GM12892 (cell line): ENCODE measurements at regions not wholly inside any gene's neighbourhood (a gene's known extent, or its start where the extent isn't known, plus 50 kb on each side); places are given as distances from the start of the nearest gene placed in this dataset.

Experiments
- DNase-seq: peaks from one replicate; pipeline ENCODE4 v3.0.0; 2011; ENCODE audit not compliant: insufficient read length
- FAIRE-seq: peaks from 2 replicates; lab custom pipeline; 2011; peaks lifted over from hg19 to GRCh38; lab: Jason Lieb, UNC
- POLR2A ChIP-seq: IDR thresholded peaks from 2 replicates; pipeline ENCODE4 v1.6.1; 2011; ENCODE audit warnings: low read depth, low read length, control low read depth
- POLR2AphosphoS5 ChIP-seq: IDR thresholded peaks from 2 replicates; pipeline ENCODE4 v1.6.1; 2011; ENCODE audit warnings: low read depth, low read length, control low read depth
- TAF1 ChIP-seq: IDR thresholded peaks from 2 replicates; pipeline ENCODE4 v1.6.1; 2011; ENCODE audit warnings: low read depth, mild to moderate bottlenecking, control low read depth, low read length, borderline replicate concordance

GRCh38 chr6:165886169-165886568 is 223.1 kb upstream of the PDE10A start:
- no peak for FAIRE-seq
- TF ChIP-seq POLR2A (no peak), POLR2AphosphoS5 (no peak), TAF1 (no peak)
- no peak for DNase-seq

GRCh38 chr6:165884813-165885765 is 222.0 kb upstream of the PDE10A start:
- FAIRE-seq (peak; percentile 90), DNase-seq (peak; percentile 45)
- TF ChIP-seq TAF1 (no peak), POLR2A (no peak)

- DNase-seq (no peak), FAIRE-seq (no peak)
- TF ChIP-seq POLR2A: no peak
- TF ChIP-seq TAF1: no peak
- TF ChIP-seq POLR2AphosphoS5: no peak
These were observed 221.0 kb upstream of the PDE10A start for GRCh38 chr6:165883851-165884640.

- DNase-seq: no peak
- no peak for TF ChIP-seq TAF1
- no peak for FAIRE-seq
These were observed 218.8 kb upstream of the PDE10A start for GRCh38 chr6:165881806-165882205.

- DNase-seq (no peak), FAIRE-seq (no peak)
- TF ChIP-seq TAF1 (no peak), POLR2AphosphoS5 (no peak), POLR2A (no peak)
These were observed 217.6 kb upstream of the PDE10A start for GRCh38 chr6:165880686-165881085.

GRCh38 chr6:165877773-165878172 is 214.7 kb upstream of the PDE10A start:
- FAIRE-seq: no peak
- DNase-seq: no peak
- TF ChIP-seq POLR2AphosphoS5 (no peak), TAF1 (no peak), POLR2A (no peak)

GRCh38 chr6:165877192-165877591 is 214.2 kb upstream of the PDE10A start:
- FAIRE-seq (no peak), DNase-seq (no peak)
- TF ChIP-seq POLR2A: no peak
- TF ChIP-seq TAF1: no peak
- TF ChIP-seq POLR2AphosphoS5: no peak

GRCh38 chr6:165876588-165876987 is 213.5 kb upstream of the PDE10A start:
- no peak for TF ChIP-seq POLR2AphosphoS5
- no peak for TF ChIP-seq TAF1
- no peak for TF ChIP-seq POLR2A
- no peak for DNase-seq
- FAIRE-seq: no peak

- TF ChIP-seq POLR2A (no peak), TAF1 (no peak), POLR2AphosphoS5 (no peak)
- DNase-seq: no peak
- no peak for FAIRE-seq
These were observed 212.9 kb upstream of the PDE10A start for GRCh38 chr6:165875946-165876345.

- DNase-seq (no peak), FAIRE-seq (no peak)
- TF ChIP-seq POLR2A (no peak), TAF1 (no peak), POLR2AphosphoS5 (no peak)
These were observed 210.9 kb upstream of the PDE10A start for GRCh38 chr6:165873976-165874375.

- TF ChIP-seq POLR2AphosphoS5: no peak
- TF ChIP-seq POLR2A: no peak
- no peak for TF ChIP-seq TAF1
- no peak for FAIRE-seq
- DNase-seq: no peak
These were observed 209.8 kb upstream of the PDE10A start for GRCh38 chr6:165872811-165873210.
